Hematopoietic multipotent progenitor cell treated with erythropoietin and hydrocortisone succinate and interleukin-3 and kit ligand, for 8 days (in vitro differentiated cells): ENCODE measurements at regions not wholly inside any gene's neighbourhood (a gene's known extent, or its start where the extent isn't known, plus 50 kb on each side); places are given as distances from the start of the nearest gene placed in this dataset.

Source experiments
- DNase-seq: peaks from one replicate; pipeline ENCODE4 v3.0.0-alpha.2; 2015

- DNase-seq, result no peak
These were observed 1006.3 kb upstream of the AGA start for GRCh38 chr4:178448372-178449035.

GRCh38 chr4:178450614-178451013, 1008.4 kb upstream of the AGA start:
- no peak for DNase-seq

- DNase-seq, result no peak
These were observed 1010.8 kb upstream of the AGA start for GRCh38 chr4:178453057-178453456.

- no peak for DNase-seq
These were observed 1015.0 kb upstream of the AGA start for GRCh38 chr4:178457286-178457685.

- no peak for DNase-seq
These were observed 1020.5 kb upstream of the AGA start for GRCh38 chr4:178462710-178463109.

GRCh38 chr4:178463747-178464146, 1021.5 kb upstream of the AGA start:
- no peak for DNase-seq

GRCh38 chr4:178470996-178471784, 1029.0 kb upstream of the AGA start:
- no peak for DNase-seq

GRCh38 chr4:178471994-178472393, 1029.8 kb upstream of the AGA start:
- no peak for DNase-seq

- DNase-seq, result no peak
These were observed 1037.9 kb upstream of the AGA start for GRCh38 chr4:178480105-178480504.

- DNase-seq, result no peak
These were observed 1038.6 kb upstream of the AGA start for GRCh38 chr4:178480881-178481280.

- no peak for DNase-seq
These were observed 1039.3 kb upstream of the AGA start for GRCh38 chr4:178481564-178481963.

- no peak for DNase-seq
These were observed 1080.8 kb upstream of the AGA start for GRCh38 chr4:178523038-178523437.

GRCh38 chr4:178535939-178536579, 1093.8 kb upstream of the AGA start:
- DNase-seq, result no peak

GRCh38 chr4:178553201-178553600, 1111.0 kb upstream of the AGA start:
- no peak for DNase-seq

GRCh38 chr4:178554352-178554751, 1112.1 kb upstream of the AGA start:
- no peak for DNase-seq

- no peak for DNase-seq
These were observed 1114.6 kb upstream of the AGA start for GRCh38 chr4:178556796-178557195.

- no peak for DNase-seq
These were observed 1135.7 kb upstream of the AGA start for GRCh38 chr4:178577933-178578332.

GRCh38 chr4:178595500-178596138, 1153.4 kb upstream of the AGA start:
- DNase-seq, result no peak

- DNase-seq, result no peak
These were observed 1156.4 kb upstream of the AGA start for GRCh38 chr4:178598672-178599071.

- no peak for DNase-seq
These were observed 1157.3 kb upstream of the AGA start for GRCh38 chr4:178599521-178599920.

- no peak for DNase-seq
These were observed 1160.6 kb upstream of the AGA start for GRCh38 chr4:178602833-178603232.

- DNase-seq, result no peak
These were observed 1168.8 kb upstream of the AGA start for GRCh38 chr4:178611062-178611461.

- no peak for DNase-seq
These were observed 1170.5 kb upstream of the AGA start for GRCh38 chr4:178612733-178613132.

- DNase-seq, result no peak
These were observed 1190.2 kb upstream of the AGA start for GRCh38 chr4:178632415-178632814.
